Superior temporal gyrus (tissue), 1 donor: ENCODE measurements at regions not wholly inside any gene's neighbourhood (a gene's known extent, or its start where the extent isn't known, plus 50 kb on each side); places are given as distances from the start of the nearest gene placed in this dataset.

ENCODE experiments used
- DNase-seq: peaks from one replicate; pipeline ENCODE4 v3.0.0-alpha.2; 2016; ENCODE audit errors: extremely low spot score

DNA sequence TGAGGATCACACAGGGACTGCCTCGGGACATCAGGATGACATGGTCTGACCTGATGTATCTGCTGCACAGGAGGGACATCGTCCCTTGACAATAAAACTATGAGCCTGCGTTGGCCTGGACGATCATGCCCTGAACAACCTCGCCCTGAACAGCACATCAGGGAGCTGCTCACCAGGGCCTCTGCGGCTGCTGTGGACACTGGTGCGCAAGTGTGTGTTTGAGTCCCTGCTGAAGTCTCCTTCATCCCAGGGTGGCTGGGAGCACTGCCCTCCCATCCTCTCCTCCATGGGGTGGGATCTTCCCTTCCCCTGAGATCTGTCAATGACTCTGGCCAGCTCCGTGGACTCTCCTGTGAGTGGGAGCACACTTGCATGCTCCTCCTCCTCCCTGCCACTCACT is 257.8 kb downstream of the RBFOX3 start:
- no peak for DNase-seq

DNA sequence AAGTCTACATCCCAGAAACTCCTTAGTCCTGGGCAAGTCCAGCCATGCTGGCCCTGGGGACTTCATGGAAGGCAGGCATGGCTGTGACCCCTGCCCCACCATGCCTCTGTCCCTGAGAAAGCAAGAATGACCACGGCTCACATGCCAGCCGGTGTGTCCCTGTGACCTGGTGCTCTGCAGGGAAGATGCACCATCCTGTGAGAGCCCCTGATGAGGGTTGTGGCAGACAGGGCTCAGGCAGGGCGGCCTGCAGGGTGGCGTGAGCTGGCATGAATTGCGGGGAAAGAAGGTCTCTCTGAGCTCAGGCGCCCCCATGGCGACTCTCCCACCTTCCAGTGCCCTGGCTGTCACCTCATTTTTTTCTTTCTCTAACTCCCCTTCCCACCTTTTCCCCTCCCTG is 260.3 kb downstream of the RBFOX3 start:
- no peak for DNase-seq

- DNase-seq = no peak
These were observed 261.1 kb downstream of the RBFOX3 start for GRCh38 chr17:79349506-79350400.

DNA sequence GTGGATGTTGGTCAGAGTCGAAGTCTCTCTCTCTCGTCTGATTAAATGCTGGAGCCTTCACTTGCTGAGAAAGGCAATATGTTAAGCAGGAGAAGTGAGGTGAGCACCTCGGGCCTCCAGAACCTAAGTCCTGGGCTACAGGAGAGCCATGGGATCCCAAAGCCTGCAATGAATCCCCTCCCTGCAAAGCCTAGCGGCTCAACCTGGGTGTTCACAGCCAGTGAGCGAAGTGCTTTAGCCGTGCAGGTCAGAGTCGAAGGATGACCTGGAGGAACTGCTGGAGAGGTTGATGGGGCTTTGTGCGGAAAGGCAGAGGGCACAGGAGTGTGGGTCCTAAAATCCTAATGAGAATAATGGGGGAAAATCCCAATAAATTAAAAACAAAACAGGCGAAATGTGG is 267.8 kb downstream of the ENGASE start:
- no peak for DNase-seq

DNA sequence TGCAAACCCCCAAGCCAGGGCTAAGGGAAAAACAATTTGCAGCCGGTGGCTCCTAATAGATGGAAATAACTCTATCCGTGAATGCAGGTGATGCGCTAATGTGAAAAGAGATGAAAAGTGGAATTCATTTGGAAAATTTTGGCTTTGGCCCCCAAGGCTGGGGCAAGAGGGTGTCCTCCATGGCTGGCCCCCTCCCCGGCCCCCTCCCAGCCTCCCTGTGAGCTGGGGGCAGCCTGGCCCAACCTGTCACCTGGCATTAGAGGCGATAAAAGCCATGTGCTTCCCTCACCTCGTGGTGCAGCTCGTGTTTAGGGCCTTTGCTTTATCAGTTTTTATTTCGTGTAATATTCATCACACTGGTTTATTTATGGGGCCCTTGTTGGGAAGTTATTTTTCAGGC is 267.2 kb downstream of the ENGASE start:
- no peak for DNase-seq

GRCh38 chr17:79341222-79341780 is 266.7 kb downstream of the ENGASE start:
- no peak for DNase-seq

DNA sequence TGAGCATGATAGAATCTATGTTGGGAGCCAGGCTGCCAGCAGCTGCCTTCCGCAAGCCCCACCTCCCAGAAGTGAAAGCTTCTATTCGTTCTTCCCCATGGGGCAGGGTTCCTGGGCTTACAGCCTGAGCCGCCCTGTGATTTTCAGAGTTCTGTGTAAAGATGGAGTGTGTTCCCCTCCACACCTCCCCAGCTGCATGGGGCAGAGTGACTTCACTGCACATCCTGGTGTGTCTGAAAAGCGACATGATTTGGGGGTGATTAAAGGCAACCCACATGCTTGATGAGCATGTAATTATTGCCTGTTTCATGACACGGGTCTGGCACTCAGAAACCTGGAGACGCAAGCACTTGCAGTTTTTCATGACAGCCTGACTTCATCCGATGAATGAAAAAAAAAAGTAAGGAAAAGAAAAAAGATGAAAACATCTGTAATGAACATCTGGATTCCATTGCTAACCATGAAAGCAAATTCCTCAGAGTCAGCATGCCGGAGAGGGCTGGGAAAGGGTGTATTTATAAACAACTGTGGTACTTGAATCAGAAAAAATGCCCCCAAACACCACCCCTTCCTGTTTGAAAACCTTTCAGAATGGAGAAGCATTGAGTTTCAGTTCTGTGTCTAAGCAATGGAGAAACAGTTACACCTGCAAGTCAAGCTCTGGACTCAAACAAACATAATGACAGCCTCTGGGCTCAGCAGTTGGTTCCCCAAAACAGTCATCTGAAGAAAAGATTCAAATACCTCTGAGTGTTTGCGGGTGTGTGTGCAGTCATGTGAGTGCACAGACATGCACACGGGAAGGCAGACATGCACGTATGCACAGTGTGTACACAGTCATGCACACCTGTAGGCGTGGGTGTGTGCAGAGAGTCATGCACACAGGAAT is 266.0 kb downstream of the ENGASE start:
- no peak for DNase-seq

DNA sequence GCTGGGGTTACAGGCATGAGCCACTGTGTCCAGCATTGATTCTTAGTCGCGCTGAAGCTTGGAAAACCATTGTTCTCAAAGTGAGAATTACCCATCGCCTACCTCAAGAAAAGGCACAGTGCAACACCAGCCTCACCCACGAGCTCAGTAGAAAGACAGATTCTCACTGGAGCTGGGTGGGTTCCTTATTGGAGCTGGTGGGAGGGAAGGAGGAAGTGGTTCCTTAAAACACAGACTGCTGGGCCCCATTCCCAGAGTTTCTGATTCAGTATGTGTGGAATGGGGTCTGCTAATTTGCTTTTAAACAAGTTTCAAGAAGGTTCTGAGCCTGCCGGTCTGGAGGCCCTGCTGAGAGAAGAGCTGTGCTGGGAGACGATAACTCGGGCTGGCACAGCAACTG is 264.7 kb downstream of the ENGASE start:
- DNase-seq = no peak

- DNase-seq = no peak
These were observed 264.0 kb downstream of the ENGASE start for GRCh38 chr17:79338604-79339003.

- no peak for DNase-seq
These were observed 263.5 kb downstream of the ENGASE start for GRCh38 chr17:79338152-79338551.

GRCh38 chr17:79337053-79337452 is 262.4 kb downstream of the ENGASE start:
- DNase-seq = no peak

DNA sequence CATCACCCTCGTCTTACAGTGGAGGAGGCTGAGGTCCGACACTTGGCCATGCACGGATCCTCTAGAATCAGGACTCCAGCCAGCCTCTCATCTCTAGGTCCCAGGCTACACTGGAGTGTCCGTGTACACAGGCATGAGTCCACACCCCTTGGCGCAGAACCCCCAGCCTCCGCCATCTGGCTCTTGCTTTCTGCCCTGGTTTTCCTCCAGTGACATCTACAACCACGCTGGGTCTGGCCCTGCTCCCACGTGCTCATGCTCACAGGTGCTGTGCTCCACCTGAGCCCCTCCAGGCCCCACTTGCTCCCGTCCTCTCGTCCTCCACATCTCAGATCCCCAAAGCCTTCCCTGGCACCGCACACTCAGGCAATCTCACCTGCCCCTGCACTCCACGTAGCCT is 260.8 kb downstream of the ENGASE start:
- DNase-seq = no peak

GRCh38 chr17:79332011-79332554 is 257.5 kb downstream of the ENGASE start:
- no peak for DNase-seq

DNA sequence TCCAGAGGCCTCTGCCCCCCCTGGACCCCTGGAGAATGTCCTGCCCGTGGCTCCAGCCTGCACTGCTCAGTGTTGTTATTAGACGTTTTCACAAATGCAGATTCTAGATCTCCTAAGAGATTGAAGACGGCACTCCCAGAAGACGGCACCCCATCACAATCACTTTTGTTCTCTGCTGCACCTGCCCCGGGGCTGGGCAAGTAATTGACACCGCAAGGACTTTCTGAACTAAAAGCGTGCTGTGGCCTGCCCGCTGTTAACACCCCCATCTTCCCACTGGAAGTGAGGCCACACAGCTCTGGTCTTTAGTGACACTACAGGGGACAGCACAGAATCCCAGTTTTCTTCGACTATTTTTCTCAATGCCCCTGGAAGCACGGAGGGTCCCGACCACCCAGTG is 256.9 kb downstream of the ENGASE start:
- DNase-seq = no peak

- DNase-seq = no peak
These were observed 256.1 kb downstream of the ENGASE start for GRCh38 chr17:79330696-79331095.

- DNase-seq = no peak
These were observed 255.6 kb downstream of the ENGASE start for GRCh38 chr17:79330229-79330628.

GRCh38 chr17:79326814-79327213 is 252.2 kb downstream of the ENGASE start:
- DNase-seq = no peak

DNA sequence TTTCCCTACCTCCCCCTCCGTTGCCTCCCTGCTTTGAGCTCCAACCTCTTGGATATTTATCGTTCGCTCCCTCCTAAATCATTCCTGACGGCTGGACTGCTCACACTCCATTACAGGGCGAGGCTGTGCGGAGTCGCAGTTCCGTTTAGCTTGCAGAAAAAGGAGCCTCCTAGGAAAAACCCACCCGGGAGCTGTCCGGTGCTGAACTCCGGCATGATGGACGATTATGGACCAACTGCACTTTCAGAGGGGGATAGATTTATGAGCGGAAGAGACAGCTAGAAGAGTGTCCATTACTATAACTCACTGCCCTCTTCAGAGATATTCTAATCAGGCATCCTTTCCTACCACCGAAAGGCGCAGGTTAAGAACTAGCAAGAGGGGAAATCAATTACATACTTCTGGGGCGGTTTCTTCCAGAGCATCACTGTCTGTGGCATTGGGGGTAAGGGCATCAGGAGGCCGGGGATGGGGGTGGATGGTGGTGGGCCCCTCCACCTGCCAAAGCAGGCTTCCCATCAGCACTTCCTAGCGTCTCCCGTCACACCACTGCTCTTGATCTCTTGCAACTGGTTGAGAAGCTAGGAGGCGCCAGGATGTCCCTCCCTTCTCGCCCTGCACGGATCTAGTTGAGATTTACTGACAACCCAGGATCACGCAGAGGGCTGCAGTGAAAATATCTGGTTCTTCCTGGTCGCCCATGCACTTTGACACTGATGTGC is 251.2 kb downstream of the ENGASE start:
- DNase-seq = no peak

- no peak for DNase-seq
These were observed 249.6 kb downstream of the ENGASE start for GRCh38 chr17:79324194-79324593.

GRCh38 chr17:79323566-79323965 is 248.9 kb downstream of the ENGASE start:
- no peak for DNase-seq
